C4-2B (cell line): ENCODE measurements at regions not wholly inside any gene's neighbourhood (a gene's known extent, or its start where the extent isn't known, plus 50 kb on each side); places are given as distances from the start of the nearest gene placed in this dataset.

Source experiments
- ZFX ChIP-seq: fragments of 450-650 bp; IDR thresholded peaks from 2 replicates; pipeline ENCODE4 v1.6.1; 2017
- TF ChIP-seq, protein P1 (sequence below): fragments of 450-650 bp; conservative IDR thresholded peaks from 2 replicates; pipeline ENCODE4 v1.5.1; 2017; ENCODE audit warnings: mild to moderate bottlenecking

DNA sequence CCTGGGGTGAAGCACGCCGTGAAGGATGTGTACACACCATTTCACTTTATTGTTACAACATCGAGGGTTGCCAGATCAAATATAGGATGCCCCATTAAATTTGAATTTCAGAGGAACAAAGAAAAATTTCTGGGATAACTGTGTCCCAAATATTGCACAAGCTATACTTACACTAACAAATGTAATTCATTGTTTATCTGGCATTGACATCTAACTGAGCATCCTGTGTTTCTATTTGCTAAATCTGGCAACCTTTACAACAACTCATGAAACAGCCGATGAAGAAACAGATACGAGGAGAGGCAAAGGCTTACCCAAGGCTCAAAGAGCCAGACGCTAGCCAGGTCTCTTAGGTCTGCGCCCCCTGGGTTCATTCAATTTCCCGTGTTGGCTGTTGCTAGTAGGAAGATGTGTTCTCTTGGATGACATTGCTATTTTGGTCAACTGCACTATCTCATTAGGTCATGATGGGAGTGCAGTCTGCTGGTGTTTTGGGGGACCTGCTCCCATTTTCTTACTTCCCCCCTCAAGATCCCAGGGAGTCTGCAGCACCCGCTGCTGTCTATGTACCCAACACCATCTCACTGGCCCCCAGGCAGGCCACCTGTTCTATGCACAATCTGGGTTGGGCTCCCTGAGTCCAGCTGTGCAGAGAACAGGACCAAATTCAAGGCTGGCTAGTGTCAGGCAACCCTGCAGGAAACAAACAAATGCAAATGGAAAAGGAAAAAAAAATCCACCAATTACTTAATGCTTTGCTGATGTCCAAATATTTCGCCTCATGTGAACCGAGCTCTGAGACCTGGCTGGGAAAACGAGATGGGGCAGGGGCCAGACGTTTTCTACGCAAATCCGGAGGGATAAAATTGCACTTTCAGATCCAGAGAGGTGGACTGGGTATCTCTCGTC, 560.9 kb downstream of the MIAT start:
- TF ChIP-seq, protein P1, sequence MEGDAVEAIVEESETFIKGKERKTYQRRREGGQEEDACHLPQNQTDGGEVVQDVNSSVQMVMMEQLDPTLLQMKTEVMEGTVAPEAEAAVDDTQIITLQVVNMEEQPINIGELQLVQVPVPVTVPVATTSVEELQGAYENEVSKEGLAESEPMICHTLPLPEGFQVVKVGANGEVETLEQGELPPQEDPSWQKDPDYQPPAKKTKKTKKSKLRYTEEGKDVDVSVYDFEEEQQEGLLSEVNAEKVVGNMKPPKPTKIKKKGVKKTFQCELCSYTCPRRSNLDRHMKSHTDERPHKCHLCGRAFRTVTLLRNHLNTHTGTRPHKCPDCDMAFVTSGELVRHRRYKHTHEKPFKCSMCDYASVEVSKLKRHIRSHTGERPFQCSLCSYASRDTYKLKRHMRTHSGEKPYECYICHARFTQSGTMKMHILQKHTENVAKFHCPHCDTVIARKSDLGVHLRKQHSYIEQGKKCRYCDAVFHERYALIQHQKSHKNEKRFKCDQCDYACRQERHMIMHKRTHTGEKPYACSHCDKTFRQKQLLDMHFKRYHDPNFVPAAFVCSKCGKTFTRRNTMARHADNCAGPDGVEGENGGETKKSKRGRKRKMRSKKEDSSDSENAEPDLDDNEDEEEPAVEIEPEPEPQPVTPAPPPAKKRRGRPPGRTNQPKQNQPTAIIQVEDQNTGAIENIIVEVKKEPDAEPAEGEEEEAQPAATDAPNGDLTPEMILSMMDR: no peak
- no peak for TF ChIP-seq ZFX
